GM12878 (cell line): ENCODE measurements at regions not wholly inside any gene's neighbourhood (a gene's known extent, or its start where the extent isn't known, plus 50 kb on each side); places are given as distances from the start of the nearest gene placed in this dataset.

Source experiments
- ATAC-seq: fragments of 200-7000 bp; cut with Tn5 transposase; 3 replicates; pipeline ENCODE4 v1.9.1; 2020; ENCODE audit warnings: mild to moderate bottlenecking, moderate library complexity
- BruUV-seq: library from RNA; stranded (reverse); fragments of 400-500 nt; replicated peaks from 2 replicates; lab custom pipeline; 2021; lab: Mats Ljungman, UMichigan
- CTCF ChIA-PET: fragments of 300-600 bp; sonication (Branson Sonifier 250); formaldehyde crosslinking; extraction: SDS; loops from one replicate; lab custom pipeline; 2021; ENCODE audit warnings: inconsistent platforms; lab: Yijun Ruan, JAX
- POLR2A ChIA-PET: fragments of 350-600 bp; formaldehyde crosslinking; extraction: SDS; loops from one replicate; lab custom pipeline; 2021; ENCODE audit warnings: inconsistent platforms; lab: Charles Lee
- RAD21 ChIA-PET: fragments of 300-600 bp; sonication (Branson Sonifier 250); formaldehyde crosslinking; loops from one replicate; lab custom pipeline; 2023; ENCODE audit warnings: antibody characterized with exemption; ENCODE audit not compliant: unreplicated experiment; lab: Charles Lee
- SMC1A ChIA-PET: fragments of 300-600 bp; sonication (Branson Sonifier 250); formaldehyde crosslinking; loops from one replicate; lab custom pipeline; 2023; ENCODE audit not compliant: unreplicated experiment, uncharacterized antibody; lab: Charles Lee
- DNase-seq: peaks from one replicate; pipeline ENCODE4 v3.0.0-alpha.2; 2011; ENCODE audit warnings: low read depth, low spot score
- FAIRE-seq: peaks from 3 replicates; lab custom pipeline; 2011; peaks lifted over from hg19 to GRCh38; lab: Jason Lieb, UNC
- H2AFZ ChIP-seq: 2 replicates; pipeline ENCODE4 v1.6.0; 2011; ENCODE audit warnings: low read depth, low read length, control low read depth; ENCODE audit not compliant: control insufficient read depth
- H3K27ac ChIP-seq: 2 replicates; pipeline ENCODE4 v1.5.1; 2011; ENCODE audit warnings: control low read depth; ENCODE audit not compliant: control insufficient read depth, insufficient read depth
- H3K27me3 ChIP-seq, 2 experiments: replicated peaks in 1 of 2; 2 replicates each; pipeline versions ENCODE4 v1.6.0 to v1.6.1; 2011; ENCODE audit warnings: low read length in 1 of 2; ENCODE audit not compliant: control insufficient read depth in 2 of 2, insufficient read depth in 2 of 2
- H3K36me3 ChIP-seq, 2 experiments: 2 replicates each; pipeline ENCODE4 v1.5.1; 2011; ENCODE audit warnings: low read length in 1 of 2; ENCODE audit not compliant: control insufficient read depth in 2 of 2, insufficient read depth in 2 of 2
- H3K4me1 ChIP-seq: 2 replicates; pipeline ENCODE4 v1.6.1; 2011; ENCODE audit warnings: mild to moderate bottlenecking, low read length, moderate library complexity, mixed read lengths; ENCODE audit not compliant: control insufficient read depth, insufficient read depth
- H3K4me2 ChIP-seq: 2 replicates; pipeline ENCODE4 v1.6.0; 2011; ENCODE audit warnings: control low read depth; ENCODE audit not compliant: control insufficient read depth, insufficient read depth
- H3K4me3 ChIP-seq: fragments of 200-600 bp; sonication (generic); 2 replicates; pipeline ENCODE4 v1.5.1; 2016
- H3K79me2 ChIP-seq: 2 replicates; pipeline ENCODE4 v1.6.0; 2011; ENCODE audit warnings: low read length; ENCODE audit not compliant: control insufficient read depth, insufficient read depth
- H3K9ac ChIP-seq: 2 replicates; pipeline ENCODE4 v1.8.0; 2011; ENCODE audit warnings: low read length, control low read depth, mixed read lengths; ENCODE audit not compliant: control insufficient read depth, insufficient read depth
- H3K9me3 ChIP-seq: replicated peaks from 3 replicates; pipeline ENCODE4 v1.5.1; 2011; ENCODE audit warnings: mild to moderate bottlenecking, low read length; ENCODE audit not compliant: control insufficient read depth, insufficient read depth
- H4K20me1 ChIP-seq: 2 replicates; pipeline ENCODE4 v1.6.0; 2011; ENCODE audit not compliant: control insufficient read depth, insufficient read depth
- BACH1 ChIP-seq: fragments of 450-650 bp; IDR thresholded peaks from 2 replicates; pipeline ENCODE4 v1.6.1; 2017; ENCODE audit warnings: mild to moderate bottlenecking, borderline replicate concordance
- BHLHE40 ChIP-seq, 2 experiments: fragments of 450-650 bp in 1 of 2; IDR thresholded peaks; 2 replicates each; pipeline ENCODE4 v1.6.1; 2011 to 2017; ENCODE audit warnings: low read depth in 2 of 2, borderline replicate concordance in 1 of 2, improper control_type of control experiment in 1 of 2, low read length in 1 of 2, mild to moderate bottlenecking in 1 of 2
- BMI1 ChIP-seq: fragments of 450-650 bp; IDR thresholded peaks from 2 replicates; pipeline ENCODE4 v1.6.1; 2016; ENCODE audit warnings: mild to moderate bottlenecking, moderate library complexity, borderline replicate concordance
- CBFB ChIP-seq: IDR thresholded peaks from 2 replicates; pipeline ENCODE4 v1.6.1; 2016; ENCODE audit warnings: antibody characterized with exemption, low read depth
- HDAC2 ChIP-seq: fragments of 200-600 bp; sonication (generic); IDR thresholded peaks from 2 replicates; pipeline ENCODE4 v1.6.1; 2017
- KLF5 ChIP-seq: fragments of 450-650 bp; IDR thresholded peaks from 2 replicates; pipeline ENCODE4 v1.6.1; 2014; ENCODE audit warnings: mild to moderate bottlenecking; ENCODE audit not compliant: partially characterized antibody
- MEF2B ChIP-seq: fragments of 450-650 bp; IDR thresholded peaks from 2 replicates; pipeline ENCODE4 v1.6.1; 2018; ENCODE audit warnings: mild to moderate bottlenecking, moderate library complexity; ENCODE audit not compliant: partially characterized antibody, poor library complexity, severe bottlenecking
- SMAD5 ChIP-seq: IDR thresholded peaks from 2 replicates; pipeline ENCODE4 v1.6.1; 2016; ENCODE audit warnings: antibody characterized with exemption, low read depth
- SRF ChIP-seq, 2 experiments: IDR thresholded peaks; 2 replicates each; pipeline ENCODE4 v1.6.1; 2011; ENCODE audit warnings: low read depth in 2 of 2, low read length in 2 of 2, mild to moderate bottlenecking in 1 of 2, moderate library complexity in 1 of 2
- SUZ12 ChIP-seq: fragments of 200-600 bp; sonication (generic); IDR thresholded peaks from one replicate; pipeline ENCODE4 v1.6.1; 2018; ENCODE audit warnings: antibody characterized with exemption, mild to moderate bottlenecking; ENCODE audit not compliant: unreplicated experiment
- YBX1 ChIP-seq: fragments of 450-650 bp; IDR thresholded peaks from 2 replicates; pipeline ENCODE4 v1.6.1; 2016; ENCODE audit warnings: antibody characterized with exemption
- ZNF24 ChIP-seq: fragments of 450-650 bp; IDR thresholded peaks from 2 replicates; pipeline ENCODE4 v1.6.1; 2017; ENCODE audit warnings: antibody characterized with exemption, mild to moderate bottlenecking
- WGBS: methylation state at CpG from one replicate; pipeline ENCODE4 v1.1.6; 2016; ENCODE audit warnings: low lambda C conversion rate; ENCODE audit not compliant: insufficient replicate concordance, insufficient coverage; ENCODE audit errors: missing lambda C conversion rate; 5-methylcytosine and 5-hydroxymethylcytosine counted together
- in situ Hi-C: fragments of 300-500 bp; cut with MboI; formaldehyde crosslinking; loops from 9 replicates; pipeline ENCODE4 v1.14.3; 2018; ENCODE audit warnings: mixed read lengths
- intact Hi-C: fragments of 100-400 bp; cut with micrococcal nuclease; formaldehyde crosslinking; loops from one replicate; pipeline ENCODE4 v1.14.2; 2022; ENCODE audit not compliant: unreplicated experiment
- TF ChIP-seq, protein P1 (sequence below): IDR thresholded peaks from 2 replicates; pipeline ENCODE4 v1.6.1; 2012; ENCODE audit warnings: improper control_type of control experiment, low read depth, low read length; ENCODE audit not compliant: insufficient replicate concordance

DNA sequence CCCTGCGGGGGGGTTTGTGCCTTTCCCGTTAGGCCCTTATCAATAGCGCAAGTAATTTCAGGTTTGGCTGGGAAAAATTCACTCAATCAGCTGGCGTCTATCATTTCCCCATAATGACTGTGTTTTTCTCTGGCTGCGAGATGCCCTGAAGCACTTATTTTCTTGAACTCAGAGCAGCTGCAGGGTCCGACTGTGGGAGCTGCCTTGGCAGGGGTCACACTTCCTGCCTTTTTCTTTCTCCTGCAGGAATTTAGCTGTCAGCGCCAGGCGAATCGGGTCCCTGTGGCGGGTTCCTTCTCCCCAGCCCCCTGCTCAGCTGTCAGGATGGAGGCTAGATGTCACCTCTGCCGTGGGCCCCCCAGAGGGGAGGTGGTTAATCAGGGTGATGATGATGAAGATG, 81.3 kb upstream of the HPCAL1 start:
- H3K79me2 ChIP-seq, result no peaks in the 10 kb centered on the region
- BruUV-seq, result no TSS peak
- no peak for ATAC-seq
- H3K4me2 ChIP-seq, result no peak overlapping the region
- no peak overlapping the region for H3K4me3 ChIP-seq
- H3K27ac ChIP-seq, result no peak overlapping the region
- POLR2A ChIA-PET, result no interaction called here
- H3K4me1 ChIP-seq, result no peaks in the 10 kb centered on the region
- H2AFZ ChIP-seq, result no peak overlapping the region
- TF ChIP-seq BACH1 (no peak), KLF5 (no peak), BMI1 (no peak), MEF2B (no peak), CBFB (no peak), SRF (IDR thresholded peaks at IDR 0.05; ENCODE audit: low read depth in 2 of 2, low read length in 2 of 2) (no peak)
- no peaks in the 10 kb centered on the region for H4K20me1 ChIP-seq
- SMC1A ChIA-PET, result no interaction called here
- intact Hi-C loops (no loop called here), in situ Hi-C loops (no loop called here)
- H3K27me3 ChIP-seq, result no peaks in the 10 kb centered on the region
- DNase-seq, result no peak
- CTCF ChIA-PET, result interaction anchor here (2.1 kb wide), 1 partner anchor 188 kb away, joined by 4 read pairs; no protein-coding TSS in a partner anchor
- H3K36me3 ChIP-seq, result no peaks in the 10 kb centered on the region
- WGBS, result 66% methylated on average over 11 of the region's 11 CpGs
- no peak overlapping the region for H3K9ac ChIP-seq
- RAD21 ChIA-PET, result no interaction called here
- H3K9me3 ChIP-seq, result no peaks in the 10 kb centered on the region
- no peak for FAIRE-seq

DNA sequence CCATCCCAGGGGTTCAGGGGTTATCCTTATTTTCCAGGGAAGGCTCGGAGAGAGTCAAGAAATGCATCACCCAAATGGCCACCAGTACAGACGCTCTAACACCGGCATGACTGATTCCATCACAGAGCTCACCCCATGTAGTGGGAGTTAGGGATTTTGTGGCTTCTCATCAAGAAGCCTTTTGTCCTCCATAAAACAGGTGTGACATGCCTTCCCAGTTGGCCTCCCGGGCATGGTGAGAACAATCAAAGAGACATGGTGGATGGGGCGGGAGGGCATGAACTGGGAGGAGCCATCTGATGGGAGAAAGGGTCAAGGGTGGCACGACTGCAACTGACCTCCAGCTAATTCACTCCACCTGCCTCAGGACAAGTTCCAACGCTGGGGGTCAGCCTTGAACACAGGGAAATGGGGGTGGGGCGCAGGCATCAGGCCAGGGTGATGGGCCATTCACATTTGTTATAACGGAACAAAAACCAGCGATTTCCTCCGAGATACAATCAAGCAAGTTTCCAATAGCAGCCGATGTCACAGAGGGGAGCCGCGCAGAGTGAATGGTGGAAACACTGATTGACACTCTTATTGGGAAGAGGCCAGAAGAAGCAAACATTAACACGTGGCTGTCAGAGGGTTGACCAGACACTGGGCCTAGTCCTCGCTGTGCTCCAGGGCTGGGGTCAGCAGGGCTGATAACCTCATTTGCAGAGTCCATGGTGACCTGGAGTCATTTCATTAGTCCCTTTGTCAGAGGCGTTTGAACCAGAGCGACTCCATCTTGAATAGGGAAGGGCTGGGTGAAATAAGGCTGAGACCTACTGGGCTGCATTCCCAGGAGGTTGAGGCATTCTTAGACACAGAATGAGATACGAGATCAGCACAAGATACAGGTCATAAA, 80.5 kb upstream of the HPCAL1 start:
- WGBS, result 54% methylated on average over 19 of the region's 19 CpGs
- no peak for FAIRE-seq
- no peaks in the 10 kb centered on the region for H3K4me1 ChIP-seq
- no peak overlapping the region for H3K4me2 ChIP-seq
- H3K36me3 ChIP-seq, result no peaks in the 10 kb centered on the region
- no peak overlapping the region for H3K27ac ChIP-seq
- H3K4me3 ChIP-seq, result no peak overlapping the region
- SMC1A ChIA-PET, result no interaction called here
- H3K9ac ChIP-seq, result no peak overlapping the region
- no peak for ATAC-seq
- no peaks in the 10 kb centered on the region for H3K27me3 ChIP-seq
- CTCF ChIA-PET, result interaction anchor here (2.1 kb wide), 1 partner anchor 187 kb away, joined by 4 read pairs; no protein-coding TSS in a partner anchor
- H3K79me2 ChIP-seq, result no peaks in the 10 kb centered on the region
- in situ Hi-C loops, result no loop called here
- DNase-seq, result no peak
- no peaks in the 10 kb centered on the region for H4K20me1 ChIP-seq
- POLR2A ChIA-PET, result no interaction called here
- intact Hi-C loops, result no loop called here
- no peak overlapping the region for H2AFZ ChIP-seq
- no peaks in the 10 kb centered on the region for H3K9me3 ChIP-seq
- no TSS peak for BruUV-seq
- RAD21 ChIA-PET, result no interaction called here
- TF ChIP-seq YBX1, result no peak
- TF ChIP-seq HDAC2, result no peak
- no peak for TF ChIP-seq SMAD5
- TF ChIP-seq, protein P1, sequence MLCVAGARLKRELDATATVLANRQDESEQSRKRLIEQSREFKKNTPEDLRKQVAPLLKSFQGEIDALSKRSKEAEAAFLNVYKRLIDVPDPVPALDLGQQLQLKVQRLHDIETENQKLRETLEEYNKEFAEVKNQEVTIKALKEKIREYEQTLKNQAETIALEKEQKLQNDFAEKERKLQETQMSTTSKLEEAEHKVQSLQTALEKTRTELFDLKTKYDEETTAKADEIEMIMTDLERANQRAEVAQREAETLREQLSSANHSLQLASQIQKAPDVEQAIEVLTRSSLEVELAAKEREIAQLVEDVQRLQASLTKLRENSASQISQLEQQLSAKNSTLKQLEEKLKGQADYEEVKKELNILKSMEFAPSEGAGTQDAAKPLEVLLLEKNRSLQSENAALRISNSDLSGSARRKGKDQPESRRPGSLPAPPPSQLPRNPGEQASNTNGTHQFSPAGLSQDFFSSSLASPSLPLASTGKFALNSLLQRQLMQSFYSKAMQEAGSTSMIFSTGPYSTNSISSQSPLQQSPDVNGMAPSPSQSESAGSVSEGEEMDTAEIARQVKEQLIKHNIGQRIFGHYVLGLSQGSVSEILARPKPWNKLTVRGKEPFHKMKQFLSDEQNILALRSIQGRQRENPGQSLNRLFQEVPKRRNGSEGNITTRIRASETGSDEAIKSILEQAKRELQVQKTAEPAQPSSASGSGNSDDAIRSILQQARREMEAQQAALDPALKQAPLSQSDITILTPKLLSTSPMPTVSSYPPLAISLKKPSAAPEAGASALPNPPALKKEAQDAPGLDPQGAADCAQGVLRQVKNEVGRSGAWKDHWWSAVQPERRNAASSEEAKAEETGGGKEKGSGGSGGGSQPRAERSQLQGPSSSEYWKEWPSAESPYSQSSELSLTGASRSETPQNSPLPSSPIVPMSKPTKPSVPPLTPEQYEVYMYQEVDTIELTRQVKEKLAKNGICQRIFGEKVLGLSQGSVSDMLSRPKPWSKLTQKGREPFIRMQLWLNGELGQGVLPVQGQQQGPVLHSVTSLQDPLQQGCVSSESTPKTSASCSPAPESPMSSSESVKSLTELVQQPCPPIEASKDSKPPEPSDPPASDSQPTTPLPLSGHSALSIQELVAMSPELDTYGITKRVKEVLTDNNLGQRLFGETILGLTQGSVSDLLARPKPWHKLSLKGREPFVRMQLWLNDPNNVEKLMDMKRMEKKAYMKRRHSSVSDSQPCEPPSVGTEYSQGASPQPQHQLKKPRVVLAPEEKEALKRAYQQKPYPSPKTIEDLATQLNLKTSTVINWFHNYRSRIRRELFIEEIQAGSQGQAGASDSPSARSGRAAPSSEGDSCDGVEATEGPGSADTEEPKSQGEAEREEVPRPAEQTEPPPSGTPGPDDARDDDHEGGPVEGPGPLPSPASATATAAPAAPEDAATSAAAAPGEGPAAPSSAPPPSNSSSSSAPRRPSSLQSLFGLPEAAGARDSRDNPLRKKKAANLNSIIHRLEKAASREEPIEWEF, result no peak
- no peak for TF ChIP-seq BHLHE40 (IDR thresholded peaks at IDR 0.05; ENCODE audit: borderline replicate concordance in 1 of 2, low read depth in 2 of 2, low read length in 1 of 2)
- TF ChIP-seq ZNF24, result no peak
- no peak for TF ChIP-seq SUZ12
